Right lobe of liver (tissue), 4 donors: ENCODE measurements at regions not wholly inside any gene's neighbourhood (a gene's known extent, or its start where the extent isn't known, plus 50 kb on each side); places are given as distances from the start of the nearest gene placed in this dataset.

Experiments used
- POLR2A ChIP-seq: fragments of 450-650 bp; IDR thresholded peaks from one replicate; pipeline ENCODE4 v1.6.1; 2017; ENCODE audit warnings: antibody characterized with exemption, mild to moderate bottlenecking
- TF ChIP-seq, protein P1 (sequence below), 4 donors: fragments of 200-600 bp in 3 of 4; fragments of 450-650 bp in 1 of 4; IDR thresholded peaks; one replicate each; pipeline versions ENCODE4 v1.5.1 to v1.8.0; 2016 to 2022; ENCODE audit warnings: antibody characterized with exemption in 4 of 4, mild to moderate bottlenecking in 2 of 4
- donor health status: DM: no; HTN: no; CAD: no.
- donor health status: DM: no; HTN: no; CAD: no.
- donor health status: DM: no; HTN: yes; CAD: no.

- TF ChIP-seq, protein P1, sequence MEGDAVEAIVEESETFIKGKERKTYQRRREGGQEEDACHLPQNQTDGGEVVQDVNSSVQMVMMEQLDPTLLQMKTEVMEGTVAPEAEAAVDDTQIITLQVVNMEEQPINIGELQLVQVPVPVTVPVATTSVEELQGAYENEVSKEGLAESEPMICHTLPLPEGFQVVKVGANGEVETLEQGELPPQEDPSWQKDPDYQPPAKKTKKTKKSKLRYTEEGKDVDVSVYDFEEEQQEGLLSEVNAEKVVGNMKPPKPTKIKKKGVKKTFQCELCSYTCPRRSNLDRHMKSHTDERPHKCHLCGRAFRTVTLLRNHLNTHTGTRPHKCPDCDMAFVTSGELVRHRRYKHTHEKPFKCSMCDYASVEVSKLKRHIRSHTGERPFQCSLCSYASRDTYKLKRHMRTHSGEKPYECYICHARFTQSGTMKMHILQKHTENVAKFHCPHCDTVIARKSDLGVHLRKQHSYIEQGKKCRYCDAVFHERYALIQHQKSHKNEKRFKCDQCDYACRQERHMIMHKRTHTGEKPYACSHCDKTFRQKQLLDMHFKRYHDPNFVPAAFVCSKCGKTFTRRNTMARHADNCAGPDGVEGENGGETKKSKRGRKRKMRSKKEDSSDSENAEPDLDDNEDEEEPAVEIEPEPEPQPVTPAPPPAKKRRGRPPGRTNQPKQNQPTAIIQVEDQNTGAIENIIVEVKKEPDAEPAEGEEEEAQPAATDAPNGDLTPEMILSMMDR (IDR thresholded peaks at IDR 0.05) = no peak
- TF ChIP-seq POLR2A = no peak
Observed at GRCh38 chr12:107423531-107423930, 262.1 kb upstream of the PWP1 start.
